HFFc6 (cell line): ENCODE measurements at regions not wholly inside any gene's neighbourhood (a gene's known extent, or its start where the extent isn't known, plus 50 kb on each side); places are given as distances from the start of the nearest gene placed in this dataset.

ENCODE experiments used
- DNase-seq: peaks from one replicate; pipeline ENCODE4 v3.0.0-alpha.2; 2018
- H3K27ac Mint-ChIP-seq: 2 replicates; pipeline ENCODE4 v1.8.0; 2020; ENCODE audit warnings: mild to moderate bottlenecking, mixed read lengths
- H3K27me3 Mint-ChIP-seq: 2 replicates; pipeline ENCODE4 v1.8.0; 2021; ENCODE audit warnings: mild to moderate bottlenecking, moderate library complexity, mixed read lengths; ENCODE audit not compliant: insufficient read depth
- H3K36me3 Mint-ChIP-seq: 2 replicates; pipeline ENCODE4 v1.8.0; 2021; ENCODE audit warnings: low read depth, mixed read lengths
- H3K4me1 Mint-ChIP-seq: 2 replicates; pipeline ENCODE4 v1.8.0; 2020; ENCODE audit warnings: low read depth, mixed read lengths
- H3K4me3 Mint-ChIP-seq: 2 replicates; pipeline ENCODE4 v1.8.0; 2020; ENCODE audit warnings: mild to moderate bottlenecking, moderate library complexity, mixed read lengths
- H3K9me3 Mint-ChIP-seq: 2 replicates; pipeline ENCODE4 v1.8.0; 2020; ENCODE audit warnings: mild to moderate bottlenecking, mixed read lengths
- TF ChIP-seq, protein P1 (sequence below): fragments of 200-600 bp; sonication (generic); IDR thresholded peaks from 2 replicates; pipeline ENCODE4 v1.5.0; 2021; ENCODE audit warnings: antibody characterized with exemption, mild to moderate bottlenecking

DNA sequence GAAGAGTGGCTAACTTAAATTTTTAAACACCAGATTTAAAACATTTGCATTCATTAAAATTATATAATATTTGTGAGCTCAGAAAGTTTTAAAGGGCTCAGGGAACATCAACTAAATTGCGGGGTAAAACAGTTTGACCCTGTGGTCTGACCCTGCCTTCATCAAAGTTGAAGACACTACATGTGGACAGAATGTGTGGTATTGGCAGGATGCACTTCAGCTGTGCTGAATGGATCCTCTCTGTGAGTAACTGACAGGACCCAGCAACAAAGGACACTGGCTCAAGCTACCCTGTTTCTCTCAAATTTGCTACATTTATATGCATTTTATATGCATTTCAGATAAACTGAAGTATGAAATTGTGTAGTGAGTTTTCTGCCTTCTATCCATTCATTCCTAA is 288.5 kb downstream of the ZNF608 start:
- H3K27me3 Mint-ChIP-seq, result peaks cover 1% of the 10 kb centered on the region
- H3K4me1 Mint-ChIP-seq, result peaks cover 9% of the 10 kb centered on the region; the same call in 1 of the 2 replicates
- no peaks in the 10 kb centered on the region; the same call in 1 of the 2 replicates for H3K36me3 Mint-ChIP-seq
- H3K4me3 Mint-ChIP-seq, result no peak overlapping the region
- TF ChIP-seq, protein P1, sequence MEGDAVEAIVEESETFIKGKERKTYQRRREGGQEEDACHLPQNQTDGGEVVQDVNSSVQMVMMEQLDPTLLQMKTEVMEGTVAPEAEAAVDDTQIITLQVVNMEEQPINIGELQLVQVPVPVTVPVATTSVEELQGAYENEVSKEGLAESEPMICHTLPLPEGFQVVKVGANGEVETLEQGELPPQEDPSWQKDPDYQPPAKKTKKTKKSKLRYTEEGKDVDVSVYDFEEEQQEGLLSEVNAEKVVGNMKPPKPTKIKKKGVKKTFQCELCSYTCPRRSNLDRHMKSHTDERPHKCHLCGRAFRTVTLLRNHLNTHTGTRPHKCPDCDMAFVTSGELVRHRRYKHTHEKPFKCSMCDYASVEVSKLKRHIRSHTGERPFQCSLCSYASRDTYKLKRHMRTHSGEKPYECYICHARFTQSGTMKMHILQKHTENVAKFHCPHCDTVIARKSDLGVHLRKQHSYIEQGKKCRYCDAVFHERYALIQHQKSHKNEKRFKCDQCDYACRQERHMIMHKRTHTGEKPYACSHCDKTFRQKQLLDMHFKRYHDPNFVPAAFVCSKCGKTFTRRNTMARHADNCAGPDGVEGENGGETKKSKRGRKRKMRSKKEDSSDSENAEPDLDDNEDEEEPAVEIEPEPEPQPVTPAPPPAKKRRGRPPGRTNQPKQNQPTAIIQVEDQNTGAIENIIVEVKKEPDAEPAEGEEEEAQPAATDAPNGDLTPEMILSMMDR, result no peak
- no peak overlapping the region for H3K27ac Mint-ChIP-seq
- no peak for DNase-seq
- H3K9me3 Mint-ChIP-seq, result peaks cover 19% of the 10 kb centered on the region; the same call in 1 of the 2 replicates

DNA sequence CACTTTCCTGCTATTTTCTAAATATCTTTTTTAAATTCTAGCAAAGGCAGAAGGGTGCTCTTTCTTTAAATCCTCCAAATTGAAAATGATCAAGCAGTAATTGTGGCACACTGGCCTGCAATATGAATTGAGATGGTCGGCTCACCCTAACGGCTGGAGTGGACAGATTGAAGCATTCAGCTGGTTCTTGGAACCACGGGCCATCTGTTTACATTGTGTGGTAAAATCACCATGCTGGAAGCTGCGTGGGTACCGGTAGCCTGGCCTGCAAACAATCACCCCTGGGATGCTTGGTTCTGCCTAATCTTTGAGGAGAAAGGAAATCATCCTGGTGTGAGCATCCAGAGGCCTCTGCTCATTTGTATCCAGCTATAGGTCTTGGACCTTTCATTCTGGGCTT is 289.3 kb downstream of the ZNF608 start:
- Mint-ChIP-seq H3K9me3 (peaks cover 19% of the 10 kb centered on the region; the same call in 1 of the 2 replicates), H3K36me3 (no peaks in the 10 kb centered on the region; the same call in 1 of the 2 replicates), H3K27me3 (peaks cover 3% of the 10 kb centered on the region), H3K4me1 (peaks cover 11% of the 10 kb centered on the region; the same call in 1 of the 2 replicates), H3K27ac (no peak overlapping the region), H3K4me3 (no peak overlapping the region)
- TF ChIP-seq, protein P1, result no peak
- no peak for DNase-seq

DNA sequence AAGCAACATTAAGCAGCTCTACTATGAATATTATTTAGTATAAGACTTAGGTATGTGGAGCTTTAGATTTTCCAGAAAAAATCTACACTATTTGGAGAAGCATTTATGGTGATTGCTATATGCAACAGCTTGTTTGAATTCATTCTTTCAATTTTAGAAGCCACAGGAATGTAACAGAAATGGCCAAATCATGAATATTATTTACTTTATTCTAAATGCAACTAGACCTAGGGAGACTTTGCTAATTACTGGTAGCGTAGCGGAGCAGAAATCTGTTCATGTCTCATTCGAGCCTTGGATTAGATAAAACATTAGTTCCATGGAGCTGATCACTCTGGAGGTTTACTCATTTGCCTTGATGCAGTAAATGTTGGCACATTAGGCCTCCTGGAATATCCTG is 290.2 kb downstream of the ZNF608 start:
- Mint-ChIP-seq H3K4me3 (no peak overlapping the region), H3K27ac (no peak overlapping the region), H3K36me3 (no peaks in the 10 kb centered on the region; the same call in 1 of the 2 replicates), H3K27me3 (peaks cover 3% of the 10 kb centered on the region; the same call in 1 of the 2 replicates), H3K4me1 (peaks cover 11% of the 10 kb centered on the region; the same call in 1 of the 2 replicates), H3K9me3 (peaks cover 19% of the 10 kb centered on the region; the same call in 1 of the 2 replicates)
- TF ChIP-seq, protein P1, result no peak
- no peak for DNase-seq

DNA sequence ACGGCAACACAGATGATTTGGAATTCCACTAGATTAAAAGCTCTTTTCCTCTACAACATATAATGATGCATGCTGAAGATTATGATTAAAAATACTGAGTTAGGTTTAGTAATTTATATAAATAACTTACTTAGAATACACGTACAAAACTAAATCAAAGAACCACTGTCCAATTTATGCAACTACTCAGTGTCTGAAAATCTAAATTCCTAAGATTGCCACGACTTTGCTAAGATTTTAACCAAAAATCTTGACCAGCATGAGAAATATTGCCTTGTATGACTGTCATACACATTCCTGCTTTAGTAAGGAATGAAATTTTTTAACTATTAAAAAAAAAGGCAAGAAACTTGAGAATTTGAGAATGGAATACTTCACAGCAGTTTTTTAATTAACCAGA is 292.4 kb downstream of the ZNF608 start:
- H3K27ac Mint-ChIP-seq, result no peak overlapping the region
- no peak overlapping the region for H3K4me3 Mint-ChIP-seq
- no peak for DNase-seq
- H3K27me3 Mint-ChIP-seq, result peaks cover 2% of the 10 kb centered on the region; the same call in 1 of the 2 replicates
- peaks cover 11% of the 10 kb centered on the region; the same call in 1 of the 2 replicates for H3K4me1 Mint-ChIP-seq
- no peaks in the 10 kb centered on the region for H3K36me3 Mint-ChIP-seq
- TF ChIP-seq, protein P1, result no peak
- H3K9me3 Mint-ChIP-seq, result peaks cover 2% of the 10 kb centered on the region; the same call in 1 of the 2 replicates

DNA sequence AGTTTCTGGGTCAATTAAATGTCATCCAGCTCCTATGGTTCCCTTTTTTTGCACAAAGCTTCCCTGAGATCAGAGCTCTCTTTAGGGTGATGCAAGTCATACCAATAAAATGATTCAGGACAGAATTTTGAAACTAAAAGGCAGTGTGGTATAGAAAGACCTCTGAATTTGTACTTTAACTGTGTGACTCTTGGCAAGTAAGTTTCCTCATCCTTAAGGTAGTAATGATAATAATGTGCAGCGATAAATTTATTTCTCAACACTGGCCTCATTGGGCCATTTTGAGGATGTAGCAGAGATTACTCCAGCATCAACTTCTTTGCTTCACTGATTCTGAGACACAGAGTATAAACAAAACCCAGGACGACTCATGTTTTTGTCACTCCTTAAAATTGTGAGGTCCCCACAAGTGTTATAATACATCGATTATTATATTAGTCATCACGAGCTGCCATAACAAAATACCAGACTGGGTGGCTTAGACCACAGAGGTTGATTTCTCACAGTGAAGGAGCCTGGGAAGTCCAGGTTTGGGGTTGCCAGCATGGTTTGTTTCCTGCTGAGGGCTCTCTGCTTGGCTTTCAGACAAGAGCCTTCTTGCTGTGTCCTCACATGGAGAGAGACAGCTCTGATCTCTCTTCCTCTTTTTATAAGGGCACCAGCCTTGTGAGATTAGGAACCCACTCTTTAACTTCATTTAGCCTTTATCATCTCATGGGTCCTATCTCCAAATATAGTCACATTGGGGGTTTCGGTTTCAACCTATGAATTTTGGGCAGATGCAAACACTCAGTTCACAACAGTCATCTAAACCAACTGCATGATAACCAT is 293.0 kb downstream of the ZNF608 start:
- TF ChIP-seq, protein P1, result no peak
- H3K4me3 Mint-ChIP-seq, result no peak overlapping the region
- no peaks in the 10 kb centered on the region for H3K36me3 Mint-ChIP-seq
- peak; percentile 8 for DNase-seq
- no peak overlapping the region for H3K27ac Mint-ChIP-seq
- H3K4me1 Mint-ChIP-seq, result peaks cover 11% of the 10 kb centered on the region; the same call in 1 of the 2 replicates
- H3K27me3 Mint-ChIP-seq, result peaks cover 2% of the 10 kb centered on the region; the same call in 1 of the 2 replicates
- H3K9me3 Mint-ChIP-seq, result no peaks in the 10 kb centered on the region; the same call in 1 of the 2 replicates
